Inferior parietal cortex (tissue), 1 donor: ENCODE measurements at regions not wholly inside any gene's neighbourhood (a gene's known extent, or its start where the extent isn't known, plus 50 kb on each side); places are given as distances from the start of the nearest gene placed in this dataset.
"Not testable (repeated sequence)": the region's sequence is repeated elsewhere in the genome, so short reads cannot be mapped to it uniquely, and the experiment has no call there.

Experiments used
- DNase-seq: peaks from one replicate; pipeline ENCODE4 v3.0.0-alpha.2; 2016; ENCODE audit errors: extremely low spot score

DNA sequence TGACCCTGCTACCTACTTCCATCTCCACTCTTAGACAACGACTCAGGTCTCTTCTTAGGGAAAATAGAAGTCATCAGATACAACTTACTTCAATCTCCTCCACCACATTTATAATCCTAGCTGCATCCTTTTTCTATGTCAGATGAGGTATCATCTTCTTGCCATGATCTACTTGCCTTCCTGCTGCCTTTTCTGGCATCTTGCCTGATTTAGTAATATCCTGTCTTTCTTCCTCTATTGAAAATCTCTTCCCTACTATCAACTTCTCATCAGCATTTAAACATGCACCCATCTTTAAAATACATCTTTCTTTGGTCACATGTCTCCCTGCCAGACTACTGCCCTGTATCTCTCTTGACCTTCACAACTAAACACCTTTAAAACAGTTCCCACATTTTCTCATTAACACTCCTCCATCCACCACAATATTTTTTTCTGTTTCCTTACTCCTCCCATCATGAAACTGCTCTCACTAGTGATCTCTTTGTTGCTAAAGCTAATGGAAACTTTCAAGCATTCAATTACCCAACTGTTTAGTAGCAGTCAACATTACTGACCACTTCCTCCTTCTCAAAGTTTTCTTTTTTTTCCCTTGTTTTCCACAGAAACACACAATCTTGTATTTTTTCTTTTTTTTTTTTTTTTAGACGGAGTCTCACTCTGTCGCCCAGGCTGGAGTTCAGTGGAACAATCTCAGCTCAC is 100.8 kb upstream of the CXorf66 start:
- no peak for DNase-seq

DNA sequence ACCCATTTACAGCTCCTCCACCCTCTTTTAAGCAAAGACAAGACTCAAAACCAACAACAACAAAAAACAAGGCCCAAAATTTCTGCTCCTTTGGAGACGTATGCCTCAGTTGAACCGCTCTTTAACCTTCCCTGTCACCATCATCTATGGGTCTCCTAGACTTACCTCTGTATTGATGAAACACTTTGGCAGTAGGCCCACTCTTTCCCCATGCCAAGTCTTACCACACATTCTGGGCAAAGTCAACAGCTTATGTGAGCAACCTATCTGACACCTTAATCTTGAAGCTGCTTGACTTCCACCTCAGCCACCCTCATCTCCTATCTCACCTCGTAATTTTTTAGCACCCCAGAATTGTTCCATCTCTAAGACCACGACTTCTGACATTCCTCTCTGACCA is 99.7 kb upstream of the CXorf66 start:
- no peak for DNase-seq

DNA sequence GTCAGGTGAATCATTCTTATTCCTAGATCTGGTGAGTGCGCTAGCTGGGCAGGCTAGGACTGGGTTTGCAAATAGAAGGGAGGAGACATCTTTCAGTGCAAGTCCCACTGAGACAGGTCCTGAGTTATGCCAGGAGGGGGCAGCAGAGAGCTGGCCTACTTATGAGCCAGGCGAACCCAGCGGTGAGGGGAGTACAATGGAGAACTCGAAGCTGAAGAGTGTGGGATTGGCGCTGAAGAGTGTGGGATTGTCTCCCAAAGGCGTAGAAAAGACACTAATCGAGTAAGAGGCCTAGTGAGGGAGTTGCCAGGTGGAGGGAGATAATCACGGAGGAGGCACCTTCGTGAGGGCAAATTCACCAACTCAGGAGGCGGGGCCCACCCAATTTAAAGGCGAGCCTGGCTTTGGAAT is 91.7 kb upstream of the CXorf66 start:
- DNase-seq: peak; percentile 78

DNA sequence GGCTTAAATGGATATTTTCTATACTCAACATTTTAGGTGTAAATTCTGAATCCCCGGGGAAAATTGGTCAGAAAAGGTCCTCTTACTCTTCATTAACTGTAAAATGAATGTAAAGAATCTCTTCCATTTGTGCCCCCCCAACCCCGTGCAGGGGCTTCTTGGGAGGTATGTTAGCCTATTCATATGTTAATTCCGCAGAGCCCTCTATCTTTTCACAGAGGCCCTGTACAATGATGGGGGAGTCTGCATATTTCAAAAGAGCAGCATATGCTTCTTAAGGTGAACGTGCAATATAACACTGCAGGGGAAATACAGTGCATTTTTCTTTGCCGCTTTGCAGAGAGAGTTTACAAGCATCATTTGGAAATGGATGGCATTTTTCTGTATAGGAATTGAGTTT is 88.5 kb upstream of the CXorf66 start:
- no peak for DNase-seq

DNA sequence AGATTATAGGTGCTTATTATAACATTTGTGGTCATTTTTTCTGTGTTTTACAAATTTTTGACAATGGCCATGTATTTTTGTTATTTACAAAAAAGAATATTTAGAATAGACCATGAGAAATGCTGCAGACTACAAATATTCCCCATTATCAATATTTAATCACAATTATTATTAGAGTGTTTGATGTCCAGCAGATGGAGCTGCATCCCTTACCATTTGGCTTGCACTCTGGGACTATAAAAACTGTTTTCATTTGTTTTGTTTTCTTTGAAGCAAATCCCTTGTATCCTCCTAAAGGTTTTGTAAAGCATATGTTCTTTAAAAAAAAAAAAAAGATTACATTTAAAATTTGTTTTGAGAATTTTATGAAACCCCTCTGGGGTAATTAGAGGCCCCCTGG is 85.6 kb upstream of the CXorf66 start:
- no peak for DNase-seq

DNA sequence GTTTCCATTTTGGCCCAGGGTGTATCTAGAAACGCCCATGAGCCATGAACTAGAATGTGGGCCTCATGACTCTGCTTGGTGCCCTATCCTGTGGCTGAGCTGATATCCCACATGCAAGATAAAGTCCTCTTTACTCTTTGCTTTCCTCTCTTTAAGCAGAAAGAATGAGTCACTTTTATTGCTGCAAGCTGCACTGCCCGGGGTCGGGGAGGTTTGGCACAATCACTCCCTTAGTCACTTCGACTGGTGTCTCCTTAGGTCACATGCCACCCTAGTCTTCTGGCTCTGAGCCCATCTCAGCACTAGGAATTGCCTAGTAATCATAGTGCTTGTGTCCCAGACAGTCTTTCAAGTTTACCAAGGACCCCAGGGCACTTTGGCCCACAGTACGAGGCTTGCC is 75.1 kb upstream of the CXorf66 start:
- DNase-seq: no peak

DNA sequence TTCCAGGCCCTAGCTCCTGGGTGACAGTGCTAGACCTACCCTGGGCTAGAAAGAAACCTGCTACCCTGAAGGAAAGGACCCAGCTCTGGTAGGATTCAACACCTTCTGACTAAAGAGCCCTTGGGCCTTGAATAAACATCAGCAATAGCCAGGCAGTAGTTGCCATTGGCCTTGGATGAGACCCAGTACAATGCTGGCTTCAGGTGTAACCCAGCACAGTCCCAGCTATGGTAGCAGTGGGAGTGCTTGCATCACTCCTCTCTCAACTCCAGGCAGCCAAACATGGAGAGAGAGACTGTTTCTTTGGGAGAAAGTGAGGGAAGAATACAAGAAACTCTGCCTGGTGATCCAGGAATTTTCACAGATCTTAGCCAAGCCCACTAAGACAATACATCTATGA is 73.5 kb upstream of the CXorf66 start:
- DNase-seq: no peak

DNA sequence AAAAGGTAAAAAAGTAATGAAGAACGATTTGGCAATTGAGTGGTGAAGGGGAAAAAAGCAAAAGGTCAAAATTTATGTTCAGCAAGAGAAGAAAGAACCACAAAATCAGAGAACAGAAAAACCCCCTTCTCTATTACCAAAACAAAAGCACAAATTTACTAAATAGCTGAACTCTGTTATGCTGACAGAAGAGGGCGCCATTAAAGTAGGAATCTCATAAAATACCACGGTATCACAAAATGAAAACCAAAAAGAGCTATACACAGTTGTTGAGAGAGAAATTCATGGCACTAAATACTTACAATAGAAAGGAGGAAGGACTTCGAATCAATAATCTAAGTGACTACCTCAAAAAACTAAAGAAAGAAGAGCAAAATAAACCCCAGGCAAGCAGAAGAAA is 69.6 kb upstream of the CXorf66 start:
- no peak for DNase-seq

DNA sequence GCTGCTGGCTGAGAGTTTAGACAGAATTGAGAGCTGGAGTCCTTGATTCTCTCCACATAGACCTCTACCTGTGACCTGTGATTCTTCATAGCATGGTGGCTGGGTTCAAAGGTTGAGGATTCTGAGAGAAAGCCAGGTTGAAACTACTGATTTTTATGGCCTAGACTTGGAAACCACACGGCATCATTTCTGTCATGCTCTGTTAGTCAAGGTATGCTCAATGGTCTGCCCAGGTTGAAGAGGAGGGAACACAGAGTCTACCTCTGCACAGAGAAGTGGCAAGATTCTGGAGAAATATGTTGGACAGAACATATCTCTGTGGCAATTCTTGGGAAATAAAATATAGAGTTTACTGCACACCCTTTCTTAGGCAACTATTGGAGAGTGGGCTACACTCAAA is 57.2 kb upstream of the CXorf66 start:
- DNase-seq: no peak

DNA sequence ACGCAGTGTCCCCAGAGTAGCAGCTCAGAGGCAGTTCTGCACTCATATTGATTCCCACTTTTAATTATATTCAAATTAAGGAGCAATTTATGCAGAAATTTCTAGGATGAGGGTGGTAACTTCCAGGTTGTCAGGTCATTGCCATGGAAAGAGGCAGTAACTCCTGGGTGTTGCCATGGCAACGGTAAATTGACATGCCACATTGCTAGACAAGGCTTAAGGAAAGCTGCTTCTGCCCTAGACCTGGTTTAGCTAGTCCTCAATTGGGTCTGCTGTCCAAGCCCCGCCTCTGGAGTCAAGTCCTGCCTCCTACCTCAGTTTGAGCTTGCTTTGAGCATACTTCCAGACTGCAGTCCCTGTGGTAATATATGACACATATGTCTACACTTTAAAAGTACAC is 53.8 kb upstream of the CXorf66 start:
- not testable (repeated sequence) for DNase-seq
